ENCODE measurements at regions not wholly inside any gene's neighbourhood (a gene's known extent, or its start where the extent isn't known, plus 50 kb on each side); places are given as distances from the start of the nearest gene placed in this dataset.
"Not testable (repeated sequence)": the region's sequence is repeated elsewhere in the genome, so short reads cannot be mapped to it uniquely, and the experiment has no call there.

- DNase-seq (ENCODE audit: low read depth) = no peak
Observed at GRCh38 chr13:110045202-110045601, 258.8 kb upstream of the IRS2 start.

DNA sequence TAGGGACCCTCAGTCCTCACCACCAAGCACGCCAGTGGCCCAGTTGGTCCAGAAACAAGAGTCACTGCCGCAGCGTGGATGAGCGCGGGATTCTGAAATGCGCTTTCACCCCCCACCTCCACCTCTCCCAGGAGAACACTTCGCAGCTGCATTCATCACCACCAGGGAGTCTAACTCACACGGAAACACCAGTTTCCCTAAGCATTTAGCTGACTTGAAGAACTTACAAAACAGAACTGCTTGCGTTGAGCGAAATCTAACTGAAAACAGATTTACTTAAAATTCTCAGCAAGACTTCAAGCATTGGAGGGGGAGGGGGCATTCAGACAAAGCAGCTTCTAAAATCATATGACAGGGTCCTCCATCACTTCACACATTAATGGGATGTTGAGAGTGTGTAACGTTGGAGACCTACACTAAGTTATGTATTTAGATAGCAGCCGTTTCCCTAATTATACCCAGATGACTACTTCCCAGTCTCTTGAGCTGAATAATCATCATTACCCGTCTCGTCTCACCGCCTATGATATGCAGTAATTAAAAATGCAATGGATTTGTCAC is 258.2 kb upstream of the IRS2 start:
- no peak for DNase-seq (ENCODE audit: low read depth)

GRCh38 chr13:110042253-110042950 is 256.0 kb upstream of the IRS2 start:
- DNase-seq (ENCODE audit: low read depth) = no peak

- DNase-seq (ENCODE audit: low read depth) = not testable (repeated sequence)
Observed at GRCh38 chr13:110041638-110042037, 255.3 kb upstream of the IRS2 start.

DNA sequence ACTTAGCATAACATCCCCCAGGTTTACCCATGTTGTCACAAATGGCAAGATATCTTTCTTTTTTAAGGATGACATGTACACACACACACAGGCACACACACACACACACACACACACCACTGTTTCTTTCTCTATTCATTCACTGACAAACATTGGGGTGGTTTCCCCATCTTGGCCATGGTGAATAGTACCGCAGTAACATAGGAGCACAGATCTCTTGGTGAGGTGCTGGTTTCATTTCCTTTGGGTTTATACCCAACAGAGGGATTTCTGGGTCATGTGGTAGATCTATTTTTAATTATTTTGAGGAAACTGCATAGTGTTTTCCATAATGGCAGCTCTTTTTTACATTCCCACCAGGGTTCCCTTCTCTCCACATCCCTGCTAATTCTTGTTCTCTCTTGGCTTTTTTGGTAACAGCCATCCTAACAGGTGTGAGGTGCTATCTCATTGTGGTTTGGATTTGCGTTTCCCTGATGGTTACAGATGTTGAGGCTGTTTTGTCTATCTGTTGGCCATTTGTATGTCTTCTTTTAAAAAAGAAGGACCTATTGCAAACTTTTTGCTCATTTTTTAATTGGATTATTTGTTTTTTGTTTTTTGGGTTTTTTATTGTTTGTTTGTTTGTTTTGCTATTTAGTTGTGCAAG is 251.7 kb upstream of the IRS2 start:
- DNase-seq (ENCODE audit: low read depth) = no peak

DNA sequence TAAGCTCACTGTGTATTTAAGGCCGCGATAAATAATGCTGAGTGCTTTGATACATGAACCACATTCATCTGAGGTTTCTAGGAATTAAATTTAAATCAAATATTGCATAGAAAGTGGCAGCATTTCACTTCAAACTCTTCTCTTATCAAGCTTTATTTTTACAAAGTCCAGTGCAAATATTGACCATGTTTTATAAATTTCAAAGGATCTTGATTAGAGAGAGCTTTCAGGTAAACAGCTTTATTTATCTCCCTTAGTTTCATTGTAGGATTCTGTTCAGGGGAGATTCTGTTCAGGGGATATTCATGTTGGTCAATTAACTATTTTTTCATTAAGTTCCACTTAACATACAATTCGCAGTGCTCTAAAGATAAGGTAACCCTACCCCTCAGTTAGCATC is 249.7 kb upstream of the IRS2 start:
- no peak for DNase-seq (ENCODE audit: low read depth)

DNA sequence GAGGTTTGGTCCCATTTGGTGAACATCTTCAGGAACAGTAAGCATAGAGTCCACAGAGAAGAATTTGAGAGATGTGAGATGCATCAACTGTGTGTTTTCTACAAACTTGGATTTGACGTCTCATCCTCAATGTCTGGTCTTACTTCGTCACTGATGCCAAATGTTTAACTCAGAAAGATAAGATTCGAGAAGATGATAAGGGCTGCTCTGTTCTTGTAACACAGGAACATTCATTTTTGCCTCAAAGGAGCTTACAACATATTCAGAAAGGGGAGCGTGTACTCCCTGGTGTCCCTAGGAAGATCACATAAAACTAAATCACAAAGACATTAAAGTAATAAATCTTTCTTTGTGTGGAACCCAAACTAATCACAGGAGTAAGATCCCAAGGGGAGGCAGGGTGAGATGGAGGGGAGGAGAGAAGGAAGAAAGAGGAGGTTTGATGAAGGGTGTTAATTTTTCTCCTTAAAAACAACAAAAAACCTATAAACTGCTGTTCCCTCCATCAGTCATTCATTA is 247.7 kb upstream of the IRS2 start:
- no peak for DNase-seq (ENCODE audit: low read depth)

- no peak for DNase-seq (ENCODE audit: low read depth)
Observed at GRCh38 chr13:110032969-110033368, 246.6 kb upstream of the IRS2 start.

GRCh38 chr13:110030394-110030928 is 244.1 kb upstream of the IRS2 start:
- no peak for DNase-seq (ENCODE audit: low read depth)

- DNase-seq (ENCODE audit: low read depth) = no peak
Observed at GRCh38 chr13:110028838-110029621, 242.6 kb upstream of the IRS2 start.

DNA sequence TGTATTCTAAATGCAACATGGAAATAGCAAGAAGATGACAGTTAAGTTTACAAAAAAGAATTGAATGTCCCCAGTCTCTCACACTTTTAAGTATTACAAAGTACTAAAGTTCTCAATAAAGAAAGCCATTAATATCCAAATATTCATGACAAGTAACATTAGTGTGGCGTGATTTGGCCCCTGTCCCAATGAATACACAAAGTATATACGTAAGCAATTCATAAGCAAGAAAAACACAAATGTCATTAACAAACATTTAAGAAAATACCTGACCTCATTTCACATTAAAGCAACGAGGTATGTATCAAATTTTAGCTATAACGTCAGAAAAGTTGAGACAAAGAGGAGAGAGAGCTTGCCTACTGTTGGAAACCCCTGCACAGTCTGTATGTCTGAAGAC is 241.9 kb upstream of the IRS2 start:
- no peak for DNase-seq (ENCODE audit: low read depth)

DNA sequence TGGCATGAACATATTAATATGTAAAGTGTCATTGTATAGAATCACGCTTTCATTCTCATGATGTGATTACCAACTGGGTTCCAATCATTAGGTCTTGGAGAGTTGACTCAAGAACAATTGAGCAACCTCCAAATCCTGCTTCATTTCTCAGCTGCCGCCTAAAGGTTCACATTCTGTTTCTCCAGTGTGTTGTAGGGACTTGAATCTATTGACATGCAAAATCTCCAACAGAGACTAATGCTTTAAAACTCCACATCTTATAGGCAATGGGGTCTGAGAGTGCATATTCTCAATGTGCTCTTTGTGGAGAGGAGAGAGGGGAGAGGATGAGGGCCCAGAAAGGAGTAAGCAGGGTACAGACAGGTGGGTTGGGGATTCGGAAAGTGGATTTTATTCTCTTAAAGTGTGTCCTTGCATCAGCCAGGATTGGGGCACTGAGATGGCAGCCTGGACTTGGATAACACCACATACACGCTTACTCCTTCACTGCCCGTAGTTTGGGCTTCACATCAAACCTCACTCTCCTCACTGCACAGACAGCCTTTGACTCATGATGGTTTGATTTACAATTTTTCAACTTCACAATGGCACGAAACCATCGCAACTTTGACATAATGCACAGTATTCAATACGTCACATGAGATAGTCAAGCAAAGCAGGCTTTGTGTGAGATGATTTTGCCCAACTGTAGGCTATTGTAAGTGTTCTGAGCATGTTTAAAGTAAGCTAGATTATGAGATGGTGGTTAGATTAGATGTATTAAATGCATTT is 241.3 kb upstream of the IRS2 start:
- DNase-seq (ENCODE audit: low read depth) = no peak

- no peak for DNase-seq (ENCODE audit: low read depth)
Observed at GRCh38 chr13:110024645-110024980, 238.2 kb upstream of the IRS2 start.

- no peak for DNase-seq (ENCODE audit: low read depth)
Observed at GRCh38 chr13:110023729-110024644, 237.6 kb upstream of the IRS2 start.

DNA sequence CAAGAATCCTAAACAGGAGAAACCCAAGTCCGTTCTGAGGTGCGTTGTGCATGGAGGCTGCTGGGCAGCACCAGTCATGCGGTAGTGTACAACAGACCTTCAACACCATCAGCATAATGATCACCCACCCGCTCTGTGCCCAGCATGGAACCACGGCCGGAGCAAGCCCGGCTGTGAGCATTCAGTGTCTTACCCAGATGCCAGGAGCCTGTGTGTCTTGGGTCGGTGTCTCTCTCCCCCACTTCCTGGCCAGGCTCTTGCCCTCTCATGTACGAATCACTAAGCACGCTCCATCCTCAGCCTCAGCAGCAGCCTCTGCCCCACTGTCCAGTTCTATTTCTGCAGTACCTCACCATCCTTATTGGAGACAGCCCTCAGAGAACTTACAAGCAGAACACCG is 231.6 kb upstream of the IRS2 start:
- peak; percentile 77 for DNase-seq (ENCODE audit: low read depth)

DNA sequence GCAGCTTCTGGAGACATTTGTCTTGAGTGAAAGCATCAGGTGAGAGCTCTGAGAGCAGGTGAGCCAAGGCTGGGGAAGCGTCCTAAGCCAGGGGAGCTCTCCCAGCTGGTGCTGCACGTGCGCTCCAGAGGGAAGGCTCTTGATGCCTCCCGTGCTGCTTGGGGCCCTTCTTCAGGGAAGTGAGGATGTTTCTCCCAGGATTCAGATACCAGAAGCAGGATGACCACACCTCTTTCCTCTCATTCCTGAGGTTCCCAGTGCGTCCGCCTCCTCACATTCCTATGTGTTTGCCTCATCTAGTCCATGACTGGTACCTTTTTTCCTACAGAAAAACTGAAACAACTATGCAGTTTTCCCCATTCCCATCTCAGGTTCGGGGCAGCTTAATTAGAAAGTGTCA is 231.0 kb upstream of the IRS2 start:
- peak; percentile 98 for DNase-seq (ENCODE audit: low read depth)

GRCh38 chr13:110015253-110015652 is 228.9 kb upstream of the IRS2 start:
- DNase-seq (ENCODE audit: low read depth) = peak; percentile 50

DNA sequence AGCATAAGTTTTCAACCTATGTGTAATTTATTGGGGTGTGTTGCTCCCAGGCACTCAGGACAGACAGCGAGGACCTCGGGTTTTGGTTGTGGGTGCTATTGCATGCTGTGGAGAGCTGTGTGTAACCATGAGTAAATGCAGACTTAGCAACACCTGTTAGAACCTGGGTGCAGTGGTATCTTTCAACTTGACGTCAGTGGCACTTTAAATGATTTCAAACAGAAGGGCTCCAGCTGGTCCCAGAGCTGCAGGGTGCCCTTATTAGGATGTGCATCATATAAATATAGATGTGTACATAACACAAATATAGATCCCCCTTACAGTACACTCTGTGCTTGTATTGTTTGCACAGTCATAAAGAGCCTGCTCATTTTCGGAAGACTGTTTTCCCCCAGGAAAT is 228.3 kb upstream of the IRS2 start:
- DNase-seq (ENCODE audit: low read depth) = no peak

- peak; percentile 98 for DNase-seq (ENCODE audit: low read depth)
Observed at GRCh38 chr13:110012102-110012739, 225.8 kb upstream of the IRS2 start.

Data from HT1080 (cell line).